ENCODE measurements at regions not wholly inside any gene's neighbourhood (a gene's known extent, or its start where the extent isn't known, plus 50 kb on each side); places are given as distances from the start of the nearest gene placed in this dataset.
"Not testable (repeated sequence)": the region's sequence is repeated elsewhere in the genome, so short reads cannot be mapped to it uniquely, and the experiment has no call there.

DNA sequence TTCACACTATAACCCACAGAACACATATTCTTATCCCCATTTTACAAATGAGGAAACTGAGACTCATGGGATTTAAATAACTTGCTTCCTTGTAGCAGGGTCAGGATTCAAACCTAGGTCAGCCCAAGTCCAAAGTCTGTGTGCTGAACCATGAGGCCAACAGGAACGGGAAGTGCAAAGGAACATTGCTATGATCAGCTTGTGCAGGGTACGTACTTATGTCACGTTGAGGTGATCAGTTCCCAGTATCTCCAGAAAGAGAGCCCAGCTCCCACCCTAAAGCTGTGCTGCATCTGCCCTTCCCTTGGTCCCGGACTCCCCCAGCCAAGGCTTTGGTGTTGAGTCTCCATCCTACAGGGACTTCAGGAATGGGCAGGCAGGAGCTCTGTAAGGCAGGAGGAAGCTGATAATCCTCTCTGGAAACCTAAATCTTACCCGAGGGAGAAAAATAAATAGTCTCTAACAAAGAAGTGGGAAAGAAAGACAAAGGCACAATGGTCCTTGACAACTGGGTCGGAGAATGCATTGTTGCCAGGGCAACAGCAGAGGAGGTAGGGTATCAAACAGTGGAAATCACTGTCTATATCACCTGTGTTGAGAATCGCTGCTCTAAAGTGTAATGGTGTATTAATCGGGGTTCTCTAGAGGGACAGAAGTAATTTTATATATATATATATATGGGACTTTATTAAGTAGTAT, 82.5 kb upstream of the FICD start:
- CTCF ChIA-PET, result no interaction called here
- H3K9me3 Mint-ChIP-seq, result no peaks in the 10 kb centered on the region

DNA sequence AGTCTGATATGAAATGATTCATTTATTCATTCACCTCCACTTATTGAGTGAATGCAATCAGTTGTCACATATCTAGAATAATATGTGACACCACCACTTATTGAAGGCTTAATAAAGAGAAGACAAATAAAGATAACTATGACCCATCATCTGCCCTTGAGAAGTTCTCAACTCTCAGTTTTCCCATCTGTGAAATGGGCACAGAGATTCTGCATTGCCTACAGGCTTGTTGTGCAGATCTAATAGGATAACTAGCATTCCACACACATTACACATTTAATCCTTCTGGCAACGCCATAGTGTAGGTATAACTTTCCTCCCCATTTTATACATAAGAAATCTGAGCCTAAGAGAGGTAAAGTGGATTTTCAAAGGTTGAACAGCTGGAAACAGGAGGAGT, 84.2 kb upstream of the FICD start:
- Mint-ChIP-seq H3K4me3 (no peak overlapping the region), H3K36me3 (no peaks in the 10 kb centered on the region), H3K4me1 (no peaks in the 10 kb centered on the region), H3K27me3 (peaks cover 8 to 12% of the 10 kb centered on the region in 2 donors), H3K9me3 (no peaks in the 10 kb centered on the region), H3K27ac (no peak overlapping the region)
- DNase-seq, result no peak
- Histone ChIP-seq H3K4me1 (ENCODE audit: insufficient read depth, low read length) (no peaks in the 10 kb centered on the region), H3K9me3 (ENCODE audit: low read length) (no peaks in the 10 kb centered on the region), H3K27me3 (ENCODE audit: insufficient read depth, low read length, poor library complexity, severe bottlenecking) (no peaks in the 10 kb centered on the region), H3K36me3 (ENCODE audit: insufficient read depth, low read length) (no peaks in the 10 kb centered on the region), H3K27ac (ENCODE audit: low read depth, low read length) (no peak overlapping the region), H3K4me3 (ENCODE audit: low read length) (no peak overlapping the region)
- POLR2A ChIA-PET, result no interaction called here
- CTCF ChIA-PET, result no interaction called here

More for the DNA sequence above, 82.5 kb upstream of the FICD start:
- Histone ChIP-seq H3K9me3 (ENCODE audit: low read length) (no peaks in the 10 kb centered on the region), H3K4me1 (ENCODE audit: insufficient read depth, low read length) (no peaks in the 10 kb centered on the region), H3K27me3 (ENCODE audit: insufficient read depth, low read length, poor library complexity, severe bottlenecking) (no peaks in the 10 kb centered on the region), H3K27ac (ENCODE audit: low read depth, low read length) (no peak overlapping the region), H3K36me3 (ENCODE audit: insufficient read depth, low read length) (no peaks in the 10 kb centered on the region), H3K4me3 (ENCODE audit: low read length) (no peak overlapping the region)
- no peak overlapping the region for H3K4me3 Mint-ChIP-seq
- H3K27ac Mint-ChIP-seq, result no peak overlapping the region
- peaks cover 12 to 15% of the 10 kb centered on the region in 2 donors for H3K27me3 Mint-ChIP-seq
- no peak for DNase-seq
- no peaks in the 10 kb centered on the region for H3K4me1 Mint-ChIP-seq
- no peaks in the 10 kb centered on the region for H3K36me3 Mint-ChIP-seq
- POLR2A ChIA-PET, result no interaction called here

GRCh38 chr12:108430245-108430644, 84.8 kb upstream of the FICD start:
- POLR2A ChIA-PET, result no interaction called here
- Histone ChIP-seq H3K9me3 (ENCODE audit: low read length) (no peaks in the 10 kb centered on the region), H3K4me3 (ENCODE audit: low read length) (no peak overlapping the region), H3K27ac (ENCODE audit: low read depth, low read length) (no peak overlapping the region), H3K36me3 (ENCODE audit: insufficient read depth, low read length) (no peaks in the 10 kb centered on the region), H3K27me3 (ENCODE audit: insufficient read depth, low read length, poor library complexity, severe bottlenecking) (no peaks in the 10 kb centered on the region), H3K4me1 (ENCODE audit: insufficient read depth, low read length) (no peaks in the 10 kb centered on the region)
- Mint-ChIP-seq H3K4me3 (no peak overlapping the region), H3K9me3 (no peaks in the 10 kb centered on the region), H3K36me3 (no peaks in the 10 kb centered on the region), H3K27ac (no peak overlapping the region), H3K4me1 (no peaks in the 10 kb centered on the region), H3K27me3 (peaks cover 8 to 15% of the 10 kb centered on the region in 2 donors)
- no peak for DNase-seq
- CTCF ChIA-PET, result no interaction called here

DNA sequence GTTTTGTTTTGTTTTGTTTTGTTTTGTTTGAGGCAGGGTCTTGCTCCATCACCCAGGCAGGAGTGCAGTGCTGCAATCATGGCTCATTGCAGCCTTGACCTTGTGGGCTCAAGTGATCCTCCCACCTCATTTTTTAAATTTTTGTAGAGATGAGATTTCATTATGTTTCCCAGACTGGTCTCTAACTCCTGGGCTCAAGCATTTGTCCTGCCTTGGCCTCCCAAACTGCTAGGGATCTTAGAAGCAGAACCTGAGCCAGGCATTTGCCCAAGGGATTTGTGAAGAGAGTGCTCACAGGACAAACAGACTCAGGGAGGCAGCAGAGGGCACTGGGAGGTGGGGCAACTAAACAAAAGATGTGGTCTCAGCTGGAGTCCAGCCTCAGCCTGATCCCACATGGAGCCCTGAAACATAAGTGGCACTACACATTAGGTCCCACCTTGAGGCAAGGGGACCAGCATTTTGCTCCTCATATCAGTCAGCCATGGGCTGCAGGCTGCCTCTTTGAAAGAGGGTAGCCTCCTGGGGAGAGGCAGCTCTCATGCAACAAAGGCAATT, 86.2 kb upstream of the CMKLR1 start:
- H3K36me3 Mint-ChIP-seq, result no peaks in the 10 kb centered on the region
- POLR2A ChIA-PET, result no interaction called here

DNA sequence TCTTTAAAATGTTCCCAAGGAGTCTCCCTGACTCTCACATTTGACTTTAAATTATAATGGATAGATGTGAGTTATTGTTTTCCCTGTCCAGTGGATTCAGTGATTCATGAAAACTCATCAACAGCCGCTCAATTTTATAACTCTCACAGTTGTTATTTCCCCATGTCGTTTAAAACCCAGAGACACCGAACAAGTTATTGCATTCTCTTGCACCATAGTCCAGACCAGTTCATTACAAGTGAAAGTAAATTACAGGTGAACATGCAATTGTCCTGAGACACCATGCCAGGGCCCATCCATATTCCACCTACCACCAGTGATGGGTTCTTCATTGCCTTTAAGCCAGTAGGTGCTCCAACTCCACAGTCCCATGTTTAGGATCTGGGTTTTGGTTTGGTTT, 85.7 kb upstream of the CMKLR1 start:
- Histone ChIP-seq H3K36me3 (ENCODE audit: insufficient read depth, low read length) (no peaks in the 10 kb centered on the region), H3K9me3 (ENCODE audit: low read length) (no peaks in the 10 kb centered on the region), H3K4me3 (ENCODE audit: low read length) (no peak overlapping the region), H3K4me1 (ENCODE audit: insufficient read depth, low read length) (no peaks in the 10 kb centered on the region), H3K27me3 (ENCODE audit: insufficient read depth, low read length, poor library complexity, severe bottlenecking) (no peaks in the 10 kb centered on the region), H3K27ac (ENCODE audit: low read depth, low read length) (no peak overlapping the region)
- no peaks in the 10 kb centered on the region for H3K4me1 Mint-ChIP-seq
- ChIA-PET POLR2A (no interaction called here), CTCF (no interaction called here)
- H3K27me3 Mint-ChIP-seq, result peaks cover 12 to 29% of the 10 kb centered on the region in 2 donors
- no peak overlapping the region for H3K27ac Mint-ChIP-seq
- H3K36me3 Mint-ChIP-seq, result no peaks in the 10 kb centered on the region
- H3K9me3 Mint-ChIP-seq, result no peaks in the 10 kb centered on the region
- no peak overlapping the region for H3K4me3 Mint-ChIP-seq
- no peak for DNase-seq

More for the DNA sequence above, 86.2 kb upstream of the CMKLR1 start:
- no peaks in the 10 kb centered on the region for H3K4me1 ChIP-seq (ENCODE audit: insufficient read depth, low read length)
- no peak overlapping the region for H3K27ac ChIP-seq (ENCODE audit: low read depth, low read length)
- no peak for DNase-seq
- H3K27me3 Mint-ChIP-seq, result peaks cover 12 to 29% of the 10 kb centered on the region in 2 donors
- H3K36me3 ChIP-seq (ENCODE audit: insufficient read depth, low read length), result no peaks in the 10 kb centered on the region
- H3K4me3 Mint-ChIP-seq, result no peak overlapping the region
- CTCF ChIA-PET, result no interaction called here
- H3K27ac Mint-ChIP-seq, result no peak overlapping the region
- no peaks in the 10 kb centered on the region for H3K9me3 ChIP-seq (ENCODE audit: low read length)
- no peaks in the 10 kb centered on the region for H3K9me3 Mint-ChIP-seq
- H3K27me3 ChIP-seq (ENCODE audit: insufficient read depth, low read length, poor library complexity, severe bottlenecking), result no peaks in the 10 kb centered on the region
- no peak overlapping the region for H3K4me3 ChIP-seq (ENCODE audit: low read length)
- H3K4me1 Mint-ChIP-seq, result no peaks in the 10 kb centered on the region

DNA sequence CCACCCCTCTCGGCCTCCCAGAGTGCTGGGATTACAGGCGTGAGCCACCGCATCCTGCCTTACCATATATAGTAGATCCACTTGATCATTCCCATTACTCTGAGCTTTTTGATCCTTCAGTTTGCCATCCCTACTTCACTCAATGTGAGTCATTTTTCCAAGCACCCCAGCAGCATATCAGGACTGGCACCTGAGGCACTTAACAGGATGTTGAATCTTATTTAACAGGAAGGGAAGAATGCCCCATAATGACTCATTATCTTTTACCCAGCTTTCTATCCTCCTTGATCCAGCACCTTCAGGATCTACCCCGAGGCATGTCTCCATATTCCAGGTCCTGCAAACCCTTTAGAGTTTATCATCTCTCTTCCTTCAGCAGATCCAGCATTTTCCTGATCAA, 84.9 kb upstream of the CMKLR1 start:
- Histone ChIP-seq H3K4me3 (ENCODE audit: low read length) (no peak overlapping the region), H3K27ac (ENCODE audit: low read depth, low read length) (no peak overlapping the region), H3K4me1 (ENCODE audit: insufficient read depth, low read length) (no peaks in the 10 kb centered on the region), H3K9me3 (ENCODE audit: low read length) (no peaks in the 10 kb centered on the region), H3K27me3 (ENCODE audit: insufficient read depth, low read length, poor library complexity, severe bottlenecking) (no peaks in the 10 kb centered on the region), H3K36me3 (ENCODE audit: insufficient read depth, low read length) (no peaks in the 10 kb centered on the region)
- Mint-ChIP-seq H3K36me3 (no peaks in the 10 kb centered on the region), H3K4me1 (no peaks in the 10 kb centered on the region), H3K9me3 (no peaks in the 10 kb centered on the region), H3K4me3 (no peak overlapping the region), H3K27ac (no peak overlapping the region), H3K27me3 (peaks cover 12 to 29% of the 10 kb centered on the region in 2 donors)
- ChIA-PET POLR2A (no interaction called here), CTCF (no interaction called here)
- no peak for DNase-seq

DNA sequence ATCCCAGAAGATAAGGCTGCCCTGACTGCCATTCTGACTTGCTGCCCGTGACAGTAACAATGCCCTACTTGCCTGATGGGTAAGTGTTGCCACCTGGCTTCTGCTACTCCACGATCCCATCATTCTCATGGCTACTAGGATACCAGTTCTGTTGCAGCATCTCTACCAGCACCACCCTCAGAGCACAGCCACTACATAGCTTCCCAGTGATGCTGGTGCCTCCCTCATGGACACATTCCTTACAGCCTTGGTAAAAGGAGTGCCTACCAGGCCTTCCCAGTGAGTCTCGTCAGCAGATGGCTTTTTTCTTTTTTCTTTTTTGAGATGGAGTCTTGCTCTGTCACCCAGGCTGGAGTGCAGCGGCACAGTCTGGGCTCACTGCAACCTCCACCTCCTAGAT, 84.4 kb upstream of the CMKLR1 start:
- no peaks in the 10 kb centered on the region for H3K9me3 Mint-ChIP-seq
- no peaks in the 10 kb centered on the region for H3K36me3 Mint-ChIP-seq
- H3K4me3 Mint-ChIP-seq, result no peak overlapping the region
- no peaks in the 10 kb centered on the region for H3K4me1 Mint-ChIP-seq
- Histone ChIP-seq H3K27me3 (ENCODE audit: insufficient read depth, low read length, poor library complexity, severe bottlenecking) (no peaks in the 10 kb centered on the region), H3K36me3 (ENCODE audit: insufficient read depth, low read length) (no peaks in the 10 kb centered on the region), H3K4me3 (ENCODE audit: low read length) (no peak overlapping the region), H3K9me3 (ENCODE audit: low read length) (no peaks in the 10 kb centered on the region), H3K27ac (ENCODE audit: low read depth, low read length) (no peak overlapping the region), H3K4me1 (ENCODE audit: insufficient read depth, low read length) (no peaks in the 10 kb centered on the region)
- peaks cover 12 to 29% of the 10 kb centered on the region in 2 donors for H3K27me3 Mint-ChIP-seq
- ChIA-PET POLR2A (no interaction called here), CTCF (no interaction called here)
- no peak overlapping the region for H3K27ac Mint-ChIP-seq
- no peak for DNase-seq

GRCh38 chr12:108421082-108421481, 82.0 kb upstream of the CMKLR1 start:
- H3K9me3 Mint-ChIP-seq, result not testable (repeated sequence)

More at GRCh38 chr12:108421082-108421481, 82.0 kb upstream of the CMKLR1 start:
- H3K9me3 ChIP-seq (ENCODE audit: low read length); H3K4me3 ChIP-seq (ENCODE audit: low read length); H3K36me3 Mint-ChIP-seq; H3K4me1 ChIP-seq (ENCODE audit: insufficient read depth, low read length); POLR2A ChIA-PET; H3K4me3 Mint-ChIP-seq; H3K4me1 Mint-ChIP-seq; CTCF ChIA-PET; H3K27me3 ChIP-seq (ENCODE audit: insufficient read depth, low read length, poor library complexity, severe bottlenecking); H3K27ac ChIP-seq (ENCODE audit: low read depth, low read length); DNase-seq; H3K27ac Mint-ChIP-seq; H3K36me3 ChIP-seq (ENCODE audit: insufficient read depth, low read length): not testable (repeated sequence)
- H3K27me3 Mint-ChIP-seq, result peaks cover 10 to 23% of the 10 kb centered on the region in 2 donors
